Activated CD4-positive, alpha-beta T cell treated with anti-CD3 and anti-CD28 coated beads, Interleukin-2, amount 50 U/mL, for 48 hours (primary cell): ENCODE measurements at regions not wholly inside any gene's neighbourhood (a gene's known extent, or its start where the extent isn't known, plus 50 kb on each side); places are given as distances from the start of the nearest gene placed in this dataset.
"Not testable (repeated sequence)": the region's sequence is repeated elsewhere in the genome, so short reads cannot be mapped to it uniquely, and the experiment has no call there.

Experiments used
- DNase-seq, 2 experiments: peaks; one replicate each; pipeline ENCODE4 v3.0.0-alpha.2; 2020

GRCh38 chr3:21898316-21898715, 147.3 kb upstream of the ZNF385D start:
- DNase-seq, result no peak

DNA sequence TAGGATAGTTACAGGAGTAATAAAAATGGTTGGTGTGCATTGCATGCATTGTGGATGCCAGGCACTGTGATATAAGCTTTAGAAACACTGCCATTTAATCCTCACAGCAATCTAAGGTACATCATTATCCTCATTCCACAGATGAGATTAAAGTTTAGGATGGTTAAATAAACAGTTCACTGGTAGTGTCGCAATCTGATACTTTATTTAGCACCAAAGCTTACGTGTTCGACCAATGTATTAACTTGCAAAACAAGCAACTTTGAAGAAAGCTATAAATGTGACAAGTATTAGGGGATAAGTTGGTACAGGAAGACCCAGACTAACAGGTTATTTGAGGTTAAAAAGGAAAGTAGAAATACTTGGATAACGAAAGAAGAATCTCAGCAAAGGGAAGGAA, 150.5 kb upstream of the ZNF385D start:
- DNase-seq, result no peak

- DNase-seq, result no peak
Observed at GRCh38 chr3:21902956-21903355, 151.9 kb upstream of the ZNF385D start.

DNA sequence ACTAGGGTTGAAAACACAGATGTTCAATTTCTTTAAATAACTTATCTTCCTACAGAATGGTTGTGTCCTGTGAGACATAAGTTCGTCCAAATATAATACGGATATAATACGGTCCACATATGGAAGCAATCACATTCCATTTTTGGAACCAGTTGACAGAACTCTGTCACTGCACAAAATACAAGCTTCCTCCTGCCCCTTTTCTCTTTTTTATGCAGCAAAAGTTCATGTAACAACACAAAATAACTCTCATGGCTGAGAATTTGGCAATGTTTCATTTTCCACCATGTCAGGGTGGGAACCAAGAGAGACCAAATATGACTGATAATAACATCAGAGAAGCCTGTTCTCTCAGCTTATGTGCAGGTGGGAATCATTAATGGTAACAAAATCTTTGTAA, 158.1 kb upstream of the ZNF385D start:
- DNase-seq, result no peak

DNA sequence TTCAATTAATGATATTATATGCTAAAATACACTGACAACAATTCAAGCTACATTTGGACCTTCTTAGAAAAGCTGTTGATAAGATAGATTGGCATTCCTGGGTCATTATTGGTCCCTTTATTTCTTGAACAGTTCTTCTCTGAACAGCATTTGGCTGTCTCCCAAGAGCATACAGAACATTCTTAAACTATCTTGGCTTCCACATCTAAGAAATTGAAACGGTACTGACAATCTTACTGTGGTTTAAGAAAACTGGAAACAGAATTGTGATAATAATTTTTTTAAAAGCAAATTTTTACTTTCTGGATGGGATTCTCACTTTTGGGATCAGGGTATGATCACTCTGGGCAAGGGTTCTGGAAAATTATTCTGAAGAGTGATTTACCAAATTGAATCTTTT, 161.7 kb upstream of the ZNF385D start:
- no peak for DNase-seq

- DNase-seq, result no peak
Observed at GRCh38 chr3:21913791-21914190, 162.8 kb upstream of the ZNF385D start.

DNA sequence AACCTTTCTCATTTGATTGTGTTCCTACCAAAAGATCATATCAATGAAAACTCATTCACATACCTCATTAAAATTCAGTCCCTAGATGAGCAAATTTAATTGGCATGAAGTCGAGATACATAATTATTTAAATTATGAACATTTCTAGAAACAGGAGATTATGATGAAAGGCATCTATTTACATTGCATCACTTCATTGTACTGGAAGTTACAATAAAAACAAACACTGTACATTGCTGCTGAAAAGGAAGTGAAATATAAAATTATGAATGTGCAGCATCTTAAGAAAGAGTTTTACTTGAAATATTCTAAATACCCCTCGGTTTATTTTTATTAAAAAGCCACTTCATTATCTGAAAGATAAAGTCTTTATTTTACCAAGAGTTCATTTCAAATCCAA, 163.4 kb upstream of the ZNF385D start:
- no peak for DNase-seq

DNA sequence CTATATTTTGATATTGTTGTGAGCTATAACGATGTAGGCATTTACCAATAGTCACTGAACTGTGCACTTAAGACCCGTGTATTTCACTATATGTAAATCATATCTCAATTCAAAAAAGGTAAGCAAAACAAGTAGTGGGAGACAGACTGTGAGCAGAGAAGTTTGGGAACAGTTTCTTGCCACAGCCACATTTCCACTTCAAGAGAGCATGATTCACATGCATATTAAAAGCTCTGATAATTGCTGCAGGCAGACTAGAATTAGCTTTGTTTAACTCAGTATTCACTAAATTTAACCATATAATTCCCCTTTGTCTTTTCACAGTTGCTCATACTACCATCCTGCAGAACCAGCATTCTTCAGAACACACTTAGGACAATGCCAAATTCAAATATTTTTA, 168.4 kb upstream of the ZNF385D start:
- no peak for DNase-seq

- no peak for DNase-seq
Observed at GRCh38 chr3:21920421-21920861, 169.4 kb upstream of the ZNF385D start.

DNA sequence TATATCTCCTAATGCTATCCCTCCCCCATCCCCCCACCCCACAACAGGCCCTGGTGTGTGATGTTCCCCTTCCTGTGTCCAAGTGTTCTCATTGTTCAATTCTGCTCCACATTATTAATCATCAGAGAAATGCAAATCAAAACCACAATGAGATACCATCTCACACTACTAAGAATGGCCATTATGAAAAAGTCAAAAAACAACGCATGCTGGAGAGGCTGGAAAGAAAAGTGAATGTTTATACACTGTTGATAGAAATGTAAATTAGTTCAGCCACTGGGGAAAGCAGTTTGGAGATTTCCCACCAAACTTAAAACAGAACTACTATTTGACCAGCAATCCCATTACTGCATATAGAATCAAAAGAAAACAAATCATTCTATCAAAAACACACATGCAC, 172.1 kb upstream of the ZNF385D start:
- DNase-seq, result not testable (repeated sequence)

- DNase-seq, result no peak
Observed at GRCh38 chr3:21927261-21927660, 176.3 kb upstream of the ZNF385D start.

GRCh38 chr3:21934591-21934990, 183.6 kb upstream of the ZNF385D start:
- DNase-seq, result no peak

GRCh38 chr3:21936207-21936606, 185.2 kb upstream of the ZNF385D start:
- DNase-seq, result no peak

DNA sequence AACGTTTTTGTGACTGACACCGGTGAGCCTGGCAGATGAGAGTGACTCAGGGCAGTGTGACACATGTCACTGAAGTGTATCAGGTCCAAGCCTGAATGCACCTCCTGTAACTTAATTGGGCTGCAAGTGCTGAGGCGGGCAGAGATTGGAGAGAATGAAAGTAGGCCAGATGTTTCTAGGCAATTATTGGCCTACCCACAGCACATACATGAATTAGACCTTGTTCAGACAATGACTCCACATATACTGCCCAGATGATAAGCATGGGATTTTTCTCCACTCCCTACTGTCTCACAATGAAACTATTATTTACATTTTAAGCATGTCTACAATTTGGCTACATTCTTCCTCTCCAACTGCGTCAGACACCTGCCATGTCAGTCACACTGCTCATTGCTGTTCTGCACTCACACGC, 187.3 kb upstream of the ZNF385D start:
- no peak for DNase-seq

GRCh38 chr3:21942328-21942727, 191.3 kb upstream of the ZNF385D start:
- DNase-seq, result no peak

GRCh38 chr3:21944251-21944650, 193.2 kb upstream of the ZNF385D start:
- DNase-seq, result no peak

DNA sequence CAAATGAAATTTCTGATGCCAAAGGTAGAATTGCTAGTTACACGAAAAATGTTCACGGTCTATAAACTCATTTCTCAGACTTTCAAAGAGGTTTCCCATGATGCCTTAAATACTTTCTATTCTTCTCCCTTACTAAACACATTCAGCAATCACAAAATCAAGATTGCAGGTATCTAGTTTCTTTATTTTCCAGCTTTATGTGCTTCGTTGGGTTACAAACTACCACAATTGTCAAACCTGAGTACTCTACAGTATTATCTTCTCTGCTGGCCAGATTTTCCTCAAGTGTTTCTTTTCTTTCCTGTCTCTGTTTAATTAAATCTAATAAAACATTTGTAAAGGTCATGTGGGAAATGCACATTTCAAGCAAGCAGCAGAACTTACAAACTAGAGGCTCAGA, 201.8 kb upstream of the ZNF385D start:
- no peak for DNase-seq

DNA sequence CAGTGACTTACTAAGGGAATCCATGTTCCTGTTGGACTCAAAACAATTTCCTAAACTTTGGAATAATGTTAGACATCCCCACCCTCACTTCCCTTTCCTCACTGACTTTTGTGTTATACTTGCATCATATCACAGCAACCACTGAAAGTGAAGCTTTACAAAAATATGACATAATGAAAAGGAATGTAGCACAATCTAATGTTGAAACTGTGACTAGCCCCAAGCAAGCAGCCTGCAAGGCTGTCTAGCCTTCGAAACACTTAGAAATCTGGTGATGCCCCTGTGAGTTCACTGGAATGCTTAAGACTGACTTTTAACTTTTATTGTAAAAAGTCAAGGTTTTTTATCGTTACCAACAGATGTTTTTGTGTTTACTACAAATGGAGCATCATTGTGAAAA, 203.7 kb upstream of the ZNF385D start:
- DNase-seq, result no peak

- DNase-seq, result no peak
Observed at GRCh38 chr3:21955406-21955805, 204.4 kb upstream of the ZNF385D start.

DNA sequence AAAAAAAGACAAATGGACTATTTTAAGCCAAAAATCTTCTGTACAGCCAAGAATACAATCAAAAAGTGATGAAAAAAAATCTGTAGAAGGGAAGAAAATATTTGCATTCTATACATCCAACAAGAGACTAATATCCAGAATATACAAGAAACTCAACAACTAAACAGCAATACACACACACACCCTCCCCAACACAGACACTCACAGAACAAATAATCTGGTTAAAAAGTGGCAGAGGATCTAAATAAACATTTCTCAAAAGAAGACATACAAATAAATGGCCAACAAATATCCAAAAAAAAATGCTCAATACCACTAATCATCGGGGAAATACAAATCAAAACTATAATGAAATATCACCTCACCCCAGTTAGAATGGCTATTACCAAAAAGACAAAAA, 209.0 kb upstream of the ZNF385D start:
- DNase-seq, result no peak

GRCh38 chr3:21962456-21962855, 211.4 kb upstream of the ZNF385D start:
- no peak for DNase-seq

- DNase-seq, result not testable (repeated sequence)
Observed at GRCh38 chr3:21966457-21966856, 215.4 kb upstream of the ZNF385D start.

DNA sequence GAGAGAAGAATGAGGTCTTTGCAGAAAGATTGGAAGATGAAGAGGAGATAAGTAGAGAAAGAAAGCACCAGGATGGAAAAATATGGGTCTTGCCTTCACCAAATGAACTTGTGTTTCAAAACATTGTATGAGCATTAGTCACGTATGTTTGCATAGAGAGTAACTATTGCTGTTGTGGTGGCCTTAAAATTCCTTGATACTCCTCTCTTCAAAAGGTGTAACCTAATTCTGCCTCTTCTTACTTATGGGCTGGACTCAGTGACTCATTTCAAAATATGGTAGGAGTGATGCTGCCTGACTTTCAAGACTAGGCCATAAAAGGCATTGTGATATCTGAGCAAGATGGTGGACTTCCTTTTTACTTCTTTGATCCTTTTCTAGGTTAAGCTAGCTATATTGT, 228.7 kb upstream of the ZNF385D start:
- no peak for DNase-seq

DNA sequence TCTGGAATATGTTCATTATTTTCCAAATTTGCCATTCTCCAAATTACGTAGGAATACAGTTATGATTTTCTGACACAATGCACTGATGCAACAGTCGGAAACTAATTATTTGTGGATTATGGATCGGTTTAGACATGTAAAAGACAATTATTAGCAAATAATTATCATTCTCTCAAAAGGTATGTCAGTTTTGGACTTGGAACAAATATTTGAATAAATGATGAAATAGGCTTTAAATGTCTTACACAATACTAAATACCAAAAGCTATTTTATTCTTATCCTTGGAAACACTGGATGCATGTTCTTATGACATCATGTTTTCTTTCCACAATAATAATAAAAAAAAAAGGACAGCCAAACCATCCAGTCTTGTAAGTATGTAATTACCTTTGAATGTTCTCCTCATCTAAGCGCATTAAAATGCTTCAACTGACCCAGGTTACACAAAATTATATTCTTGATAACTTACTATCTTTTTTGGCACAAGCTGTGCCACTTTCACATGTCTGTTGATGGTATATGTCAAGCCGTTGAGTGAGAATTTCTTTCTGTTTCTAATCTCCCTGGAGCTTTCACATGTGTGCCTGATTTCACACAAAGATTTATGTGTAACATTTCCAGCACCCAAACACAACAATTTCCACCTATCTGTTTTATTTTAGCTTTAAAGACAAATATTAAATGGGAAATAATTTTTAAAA, 238.5 kb upstream of the ZNF385D start:
- DNase-seq, result no peak

- DNase-seq, result no peak
Observed at GRCh38 chr3:21991061-21991460, 240.1 kb upstream of the ZNF385D start.
